ENCODE measurements at regions not wholly inside any gene's neighbourhood (a gene's known extent, or its start where the extent isn't known, plus 50 kb on each side); places are given as distances from the start of the nearest gene placed in this dataset.
"Not testable (repeated sequence)": the region's sequence is repeated elsewhere in the genome, so short reads cannot be mapped to it uniquely, and the experiment has no call there.

- DNase-seq; in situ Hi-C loops (cut with MboI; ENCODE audit: low pct_unique_long_range_greater_than_20kb, low sequenced_read_pairs): not testable (repeated sequence)
Observed at GRCh38 chr6:169973588-169974467, 222.4 kb downstream of the ERMARD start.

GRCh38 chr6:169972736-169973135 is 221.3 kb downstream of the ERMARD start:
- in situ Hi-C loops (cut with MboI; ENCODE audit: low pct_unique_long_range_greater_than_20kb, low sequenced_read_pairs): no loop called here
- no peak for DNase-seq

GRCh38 chr6:169972101-169972651 is 220.8 kb downstream of the ERMARD start:
- in situ Hi-C loops (cut with MboI; ENCODE audit: low pct_unique_long_range_greater_than_20kb, low sequenced_read_pairs): no loop called here

GRCh38 chr6:169971081-169971861 is 219.8 kb downstream of the ERMARD start:
- in situ Hi-C loops (cut with MboI; ENCODE audit: low pct_unique_long_range_greater_than_20kb, low sequenced_read_pairs): no loop called here
- DNase-seq: no peak

More at GRCh38 chr6:169972101-169972651, 220.8 kb downstream of the ERMARD start:
- no peak for DNase-seq

- DNase-seq: no peak
- in situ Hi-C loops (cut with MboI; ENCODE audit: low pct_unique_long_range_greater_than_20kb, low sequenced_read_pairs): no loop called here
Observed at GRCh38 chr6:169970306-169970988, 219.0 kb downstream of the ERMARD start.

- no peak for DNase-seq
- in situ Hi-C loops (cut with MboI; ENCODE audit: low pct_unique_long_range_greater_than_20kb, low sequenced_read_pairs): no loop called here
Observed at GRCh38 chr6:169969372-169970099, 218.1 kb downstream of the ERMARD start.

- in situ Hi-C loops (cut with MboI; ENCODE audit: low pct_unique_long_range_greater_than_20kb, low sequenced_read_pairs): no loop called here
- no peak for DNase-seq
Observed at GRCh38 chr6:169968541-169969270, 217.3 kb downstream of the ERMARD start.

- no peak for DNase-seq
- in situ Hi-C loops (cut with MboI; ENCODE audit: low pct_unique_long_range_greater_than_20kb, low sequenced_read_pairs): no loop called here
Observed at GRCh38 chr6:169967687-169968086, 216.3 kb downstream of the ERMARD start.

GRCh38 chr6:169966312-169967181 is 215.1 kb downstream of the ERMARD start:
- in situ Hi-C loops (cut with MboI; ENCODE audit: low pct_unique_long_range_greater_than_20kb, low sequenced_read_pairs): no loop called here
- no peak for DNase-seq

GRCh38 chr6:169965657-169966311 is 214.4 kb downstream of the ERMARD start:
- DNase-seq: no peak
- in situ Hi-C loops (cut with MboI; ENCODE audit: low pct_unique_long_range_greater_than_20kb, low sequenced_read_pairs): no loop called here

GRCh38 chr6:169965239-169965638 is 213.8 kb downstream of the ERMARD start:
- in situ Hi-C loops (cut with MboI; ENCODE audit: low pct_unique_long_range_greater_than_20kb, low sequenced_read_pairs): no loop called here
- no peak for DNase-seq

- DNase-seq: no peak
- in situ Hi-C loops (cut with MboI; ENCODE audit: low pct_unique_long_range_greater_than_20kb, low sequenced_read_pairs): no loop called here
Observed at GRCh38 chr6:169964486-169965180, 213.2 kb downstream of the ERMARD start.

GRCh38 chr6:169963581-169964297 is 212.3 kb downstream of the ERMARD start:
- in situ Hi-C loops (cut with MboI; ENCODE audit: low pct_unique_long_range_greater_than_20kb, low sequenced_read_pairs): no loop called here
- no peak for DNase-seq

- in situ Hi-C loops (cut with MboI; ENCODE audit: low pct_unique_long_range_greater_than_20kb, low sequenced_read_pairs): no loop called here
- DNase-seq: no peak
Observed at GRCh38 chr6:169962604-169963469, 211.4 kb downstream of the ERMARD start.
